Left lung (tissue), 4 donors: ENCODE measurements at regions not wholly inside any gene's neighbourhood (a gene's known extent, or its start where the extent isn't known, plus 50 kb on each side); places are given as distances from the start of the nearest gene placed in this dataset.

Experiments
- ATAC-seq: fragments of 200-7000 bp; cut with Tn5 transposase; one replicate; pipeline ENCODE4 v1.9.1; 2020; ENCODE audit warnings: moderate library complexity
- DNase-seq, 4 donors: peaks; one replicate each; pipeline ENCODE4 v3.0.0-alpha.2; 2013 to 2020
- H3K27ac ChIP-seq, 2 donors: fragments of 200-600 bp; sonication (generic) in 1 of 2; one replicate each; pipeline versions ENCODE4 v1.5.0 to v1.8.0; 2020 to 2021
- H3K27me3 ChIP-seq, 2 donors: fragments of 200-600 bp; sonication (generic) in 1 of 2; one replicate each; pipeline versions ENCODE4 v1.5.0 to v1.8.0; 2020 to 2021
- H3K36me3 ChIP-seq, 2 donors: fragments of 200-600 bp; sonication (generic) in 1 of 2; one replicate each; pipeline versions ENCODE4 v1.5.0 to v1.8.0; 2020 to 2021
- H3K4me1 ChIP-seq, 2 donors: fragments of 200-600 bp; one replicate each; pipeline ENCODE4 v1.8.0; 2021
- H3K4me3 ChIP-seq, 2 donors: fragments of 200-600 bp; sonication (generic) in 1 of 2; one replicate each; pipeline versions ENCODE4 v1.5.0 to v1.8.0; 2020 to 2021; ENCODE audit warnings: mild to moderate bottlenecking in 1 of 2
- H3K9me3 ChIP-seq, 2 donors: fragments of 200-600 bp; sonication (generic) in 1 of 2; one replicate each; pipeline versions ENCODE4 v1.5.0 to v1.8.0; 2020 to 2021
- intact Hi-C, 2 donors: fragments of 100-400 bp; cut with DNase I; formaldehyde crosslinking; loops; one replicate each; pipeline versions ENCODE4 v1.11.2 to v1.14.2; 2022
- TF ChIP-seq, protein P1 (sequence below), 2 donors: fragments of 200-600 bp; sonication (generic) in 1 of 2; IDR thresholded peaks; one replicate each; pipeline versions ENCODE4 v1.5.0 to v1.8.0; 2021; ENCODE audit warnings: antibody characterized with exemption in 2 of 2
- donor health status: DM: no; HTN: yes; CAD: no.
- donor health status: DM: no; HTN: no; CAD: no.

DNA sequence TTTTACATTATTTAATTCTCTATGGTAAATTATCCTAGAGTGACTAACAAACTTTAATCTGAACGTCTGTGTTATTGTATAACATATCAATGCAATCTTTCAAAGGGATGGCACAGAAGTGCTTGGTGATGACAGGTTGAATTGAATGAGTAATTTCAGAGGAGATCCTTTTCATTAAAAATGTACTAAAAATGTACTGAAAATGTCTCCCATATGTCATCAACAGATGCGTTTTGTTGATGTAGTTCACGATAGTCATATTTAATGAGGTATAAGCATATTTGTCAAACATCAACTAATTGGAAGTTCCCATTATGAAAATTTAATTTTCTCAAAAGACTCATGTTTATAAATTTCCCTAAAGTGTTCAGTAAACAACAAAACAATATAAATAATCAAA is 1434.7 kb upstream of the PCDH20 start:
- no peak for ATAC-seq

DNA sequence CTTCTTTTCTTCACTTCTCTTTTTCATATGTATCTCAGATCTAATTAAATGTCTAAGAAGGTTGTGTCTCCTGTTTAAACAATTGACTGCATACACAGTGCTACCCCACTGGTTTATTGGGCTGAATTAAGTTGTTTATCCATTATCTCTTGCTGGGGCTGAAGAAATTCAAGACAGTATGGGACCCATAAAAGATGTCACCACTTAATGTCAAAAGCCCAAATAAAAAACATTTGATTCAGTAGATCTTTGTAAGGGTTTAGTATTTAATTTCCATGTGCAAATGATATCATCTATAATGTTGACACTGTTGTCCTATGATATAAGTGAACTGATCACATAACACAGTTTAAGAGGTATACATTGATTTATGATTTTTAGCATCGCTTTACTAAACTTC is 1431.9 kb upstream of the PCDH20 start:
- Histone ChIP-seq H3K4me3 (no peak overlapping the region), H3K27ac (no peak overlapping the region), H3K9me3 (no peaks in the 10 kb centered on the region), H3K27me3 (no peaks in the 10 kb centered on the region), H3K36me3 (no peaks in the 10 kb centered on the region), H3K4me1 (no peaks in the 10 kb centered on the region)
- TF ChIP-seq, protein P1, sequence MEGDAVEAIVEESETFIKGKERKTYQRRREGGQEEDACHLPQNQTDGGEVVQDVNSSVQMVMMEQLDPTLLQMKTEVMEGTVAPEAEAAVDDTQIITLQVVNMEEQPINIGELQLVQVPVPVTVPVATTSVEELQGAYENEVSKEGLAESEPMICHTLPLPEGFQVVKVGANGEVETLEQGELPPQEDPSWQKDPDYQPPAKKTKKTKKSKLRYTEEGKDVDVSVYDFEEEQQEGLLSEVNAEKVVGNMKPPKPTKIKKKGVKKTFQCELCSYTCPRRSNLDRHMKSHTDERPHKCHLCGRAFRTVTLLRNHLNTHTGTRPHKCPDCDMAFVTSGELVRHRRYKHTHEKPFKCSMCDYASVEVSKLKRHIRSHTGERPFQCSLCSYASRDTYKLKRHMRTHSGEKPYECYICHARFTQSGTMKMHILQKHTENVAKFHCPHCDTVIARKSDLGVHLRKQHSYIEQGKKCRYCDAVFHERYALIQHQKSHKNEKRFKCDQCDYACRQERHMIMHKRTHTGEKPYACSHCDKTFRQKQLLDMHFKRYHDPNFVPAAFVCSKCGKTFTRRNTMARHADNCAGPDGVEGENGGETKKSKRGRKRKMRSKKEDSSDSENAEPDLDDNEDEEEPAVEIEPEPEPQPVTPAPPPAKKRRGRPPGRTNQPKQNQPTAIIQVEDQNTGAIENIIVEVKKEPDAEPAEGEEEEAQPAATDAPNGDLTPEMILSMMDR (IDR thresholded peaks at IDR 0.05) = no peak
- DNase-seq = no peak
- ATAC-seq = no peak
- intact Hi-C loops = no loop called here

More for the DNA sequence above, 1434.7 kb upstream of the PCDH20 start:
- H3K9me3 ChIP-seq = no peaks in the 10 kb centered on the region
- H3K36me3 ChIP-seq = no peaks in the 10 kb centered on the region
- no peaks in the 10 kb centered on the region for H3K27me3 ChIP-seq
- no peak overlapping the region for H3K27ac ChIP-seq
- no peak for DNase-seq
- H3K4me3 ChIP-seq = no peak overlapping the region
- H3K4me1 ChIP-seq = no peaks in the 10 kb centered on the region
- intact Hi-C loops = no loop called here
- TF ChIP-seq, protein P1 (IDR thresholded peaks at IDR 0.05) = no peak

DNA sequence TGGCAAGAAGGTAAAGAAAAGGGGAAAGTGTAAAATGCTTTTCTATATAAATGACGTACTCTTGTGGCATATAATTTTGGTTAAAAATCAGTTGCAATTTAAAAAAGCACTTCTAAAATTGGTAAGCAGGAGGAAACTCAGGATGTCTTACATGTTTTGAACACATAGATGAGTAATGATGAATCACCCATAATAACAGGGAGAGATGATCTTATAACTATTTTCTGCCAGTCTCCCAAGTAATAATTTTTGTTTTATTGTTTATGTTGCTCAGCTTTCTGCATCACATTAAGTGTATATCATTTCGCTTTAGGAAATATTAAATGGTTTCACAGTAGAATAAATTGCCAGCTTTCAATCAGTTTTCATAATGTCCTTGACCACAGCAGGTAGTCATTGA is 1430.7 kb upstream of the PCDH20 start:
- H3K4me1 ChIP-seq = no peaks in the 10 kb centered on the region
- no peaks in the 10 kb centered on the region for H3K9me3 ChIP-seq
- no peaks in the 10 kb centered on the region for H3K36me3 ChIP-seq
- TF ChIP-seq, protein P1 (IDR thresholded peaks at IDR 0.05) = no peak
- ATAC-seq = no peak
- H3K27ac ChIP-seq = no peak overlapping the region
- no peak for DNase-seq
- no peaks in the 10 kb centered on the region for H3K27me3 ChIP-seq
- H3K4me3 ChIP-seq = no peak overlapping the region
- intact Hi-C loops = no loop called here

DNA sequence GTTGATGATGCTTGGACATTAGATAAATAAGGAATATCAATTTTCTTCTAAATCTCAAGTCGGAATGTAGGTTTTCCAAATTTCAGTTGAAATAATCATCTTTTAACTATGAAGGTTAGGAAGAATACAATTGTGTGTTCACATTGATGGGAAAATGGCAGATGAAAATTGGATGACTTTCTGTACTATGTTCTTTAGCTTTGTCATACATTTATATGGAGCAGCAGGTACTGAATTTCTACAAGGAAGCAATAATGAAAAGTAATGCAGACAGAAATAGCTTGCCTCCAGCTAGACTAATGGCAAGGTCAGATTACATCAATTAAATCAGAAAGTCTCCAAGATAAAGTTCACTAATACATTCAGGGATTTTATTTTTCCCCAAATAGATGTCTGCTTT is 1423.7 kb upstream of the PCDH20 start:
- Histone ChIP-seq H3K4me1 (no peaks in the 10 kb centered on the region), H3K27me3 (no peaks in the 10 kb centered on the region), H3K9me3 (no peaks in the 10 kb centered on the region), H3K4me3 (no peak overlapping the region), H3K36me3 (no peaks in the 10 kb centered on the region), H3K27ac (no peak overlapping the region)
- DNase-seq = no peak
- intact Hi-C loops = no loop called here
- ATAC-seq = no peak
- TF ChIP-seq, protein P1 (IDR thresholded peaks at IDR 0.05) = no peak

DNA sequence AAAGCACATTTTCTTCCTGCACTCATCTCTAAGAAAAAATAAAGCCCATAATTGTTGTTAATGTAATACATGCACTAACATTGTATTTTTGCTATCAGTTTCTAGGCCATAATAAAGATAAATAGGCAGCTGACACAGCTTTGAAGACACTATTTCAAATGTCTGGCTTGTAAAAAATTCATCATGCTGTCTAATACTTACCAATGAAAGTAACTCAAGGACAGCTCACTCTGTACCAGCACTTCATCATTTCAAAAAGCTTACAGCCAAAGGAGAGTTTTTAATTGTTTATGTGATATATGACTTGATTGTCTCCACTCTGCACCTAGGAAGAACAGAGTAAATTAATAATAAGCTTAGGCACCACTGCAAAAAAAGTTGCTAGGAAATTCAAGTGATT is 1423.3 kb upstream of the PCDH20 start:
- Histone ChIP-seq H3K4me1 (no peaks in the 10 kb centered on the region), H3K4me3 (no peak overlapping the region), H3K27ac (no peak overlapping the region), H3K36me3 (no peaks in the 10 kb centered on the region), H3K27me3 (no peaks in the 10 kb centered on the region), H3K9me3 (no peaks in the 10 kb centered on the region)
- intact Hi-C loops = no loop called here
- no peak for ATAC-seq
- DNase-seq = no peak
- TF ChIP-seq, protein P1 (IDR thresholded peaks at IDR 0.05) = no peak
